ENCODE measurements at regions not wholly inside any gene's neighbourhood (a gene's known extent, or its start where the extent isn't known, plus 50 kb on each side); places are given as distances from the start of the nearest gene placed in this dataset.

- Histone ChIP-seq H3K27me3 (ENCODE audit: control insufficient read depth, extremely low read depth, insufficient read depth, low read length) (no peaks in the 10 kb centered on the region), H3K9ac (ENCODE audit: control insufficient read depth, extremely low read depth, insufficient read depth, low read length) (no peak overlapping the region), H3K4me2 (ENCODE audit: control insufficient read depth, extremely low read depth, insufficient read depth, low read depth, low read length) (no peak overlapping the region), H4K20me1 (ENCODE audit: control insufficient read depth, extremely low read depth, insufficient read depth, low read length) (no peaks in the 10 kb centered on the region), H3K4me3 (ENCODE audit: control insufficient read depth in 2 of 3, extremely low read depth in 1 of 3, insufficient read depth in 2 of 3, low read depth in 1 of 3, low read length in 3 of 3) (no peak overlapping the region), H3K4me1 (ENCODE audit: control insufficient read depth, extremely low read depth, insufficient read depth, low read length) (no peaks in the 10 kb centered on the region), H2AFZ (ENCODE audit: control insufficient read depth, low read length) (no peak overlapping the region), H3K79me2 (ENCODE audit: control insufficient read depth, insufficient read depth, low read length) (no peaks in the 10 kb centered on the region), H3K9me1 (ENCODE audit: control insufficient read depth, extremely low read depth, insufficient read depth, low read length) (no peaks in the 10 kb centered on the region), H3K27ac (ENCODE audit: control insufficient read depth, insufficient read depth, low read length) (no peak overlapping the region), H3K9me3 (ENCODE audit: control insufficient read depth, low read depth, low read length) (no peaks in the 10 kb centered on the region), H3K36me3 (ENCODE audit: control insufficient read depth in 2 of 2, extremely low read depth in 1 of 2, insufficient read depth in 2 of 2, low read length in 2 of 2) (no peaks in the 10 kb centered on the region)
- DNase-seq (ENCODE audit: low read depth, low spot score): no peak
- dilution Hi-C loops (cut with MboI; ENCODE audit: extremely low pct_ligation_motif_present, low sequenced_read_pairs): no loop called here
- TF ChIP-seq EZH2 (IDR thresholded peaks at IDR 0.05; ENCODE audit: low read length): no peak
- TF ChIP-seq CTCF (optimal IDR thresholded peaks at IDR 0.05 in 1 of 3, IDR thresholded peaks at IDR 0.05 in 1 of 3, conservative IDR thresholded peaks at IDR 0.05 in 1 of 3; ENCODE audit: extremely low read depth in 1 of 3, insufficient read depth in 2 of 3, low read length in 3 of 3): no peak
- no peak for FAIRE-seq
Measured at GRCh38 chr5:166317425-166317824, 1974.0 kb upstream of the WWC1 start.

- peaks cover 2% of the 10 kb centered on the region for H3K9me3 ChIP-seq (ENCODE audit: control insufficient read depth, low read depth, low read length)
- H3K79me2 ChIP-seq (ENCODE audit: control insufficient read depth, insufficient read depth, low read length): no peaks in the 10 kb centered on the region
- TF ChIP-seq EZH2 (IDR thresholded peaks at IDR 0.05; ENCODE audit: low read length) (no peak), CTCF (optimal IDR thresholded peaks at IDR 0.05 in 1 of 3, IDR thresholded peaks at IDR 0.05 in 1 of 3, conservative IDR thresholded peaks at IDR 0.05 in 1 of 3; ENCODE audit: extremely low read depth in 1 of 3, insufficient read depth in 2 of 3, low read length in 3 of 3) (no peak)
- H3K9ac ChIP-seq (ENCODE audit: control insufficient read depth, extremely low read depth, insufficient read depth, low read length): no peak overlapping the region
- H3K4me1 ChIP-seq (ENCODE audit: control insufficient read depth, extremely low read depth, insufficient read depth, low read length): no peaks in the 10 kb centered on the region
- H3K4me2 ChIP-seq (ENCODE audit: control insufficient read depth, extremely low read depth, insufficient read depth, low read depth, low read length): no peak overlapping the region
- dilution Hi-C loops (cut with MboI; ENCODE audit: extremely low pct_ligation_motif_present, low sequenced_read_pairs): no loop called here
- no peak overlapping the region for H3K27ac ChIP-seq (ENCODE audit: control insufficient read depth, insufficient read depth, low read length)
- no peaks in the 10 kb centered on the region for H3K27me3 ChIP-seq (ENCODE audit: control insufficient read depth, extremely low read depth, insufficient read depth, low read length)
- DNase-seq (ENCODE audit: low read depth, low spot score) (no peak), FAIRE-seq (no peak)
- H3K4me3 ChIP-seq (ENCODE audit: control insufficient read depth in 2 of 3, extremely low read depth in 1 of 3, insufficient read depth in 2 of 3, low read depth in 1 of 3, low read length in 3 of 3): no peak overlapping the region
- H2AFZ ChIP-seq (ENCODE audit: control insufficient read depth, low read length): no peak overlapping the region
- no peaks in the 10 kb centered on the region for H3K9me1 ChIP-seq (ENCODE audit: control insufficient read depth, extremely low read depth, insufficient read depth, low read length)
- H4K20me1 ChIP-seq (ENCODE audit: control insufficient read depth, extremely low read depth, insufficient read depth, low read length): no peaks in the 10 kb centered on the region
- no peaks in the 10 kb centered on the region for H3K36me3 ChIP-seq (ENCODE audit: control insufficient read depth in 2 of 2, extremely low read depth in 1 of 2, insufficient read depth in 2 of 2, low read length in 2 of 2)
Measured at GRCh38 chr5:166320920-166321480, 1970.4 kb upstream of the WWC1 start.

Data from keratinocyte (primary cell).